Right ventricle myocardium superior (tissue), 1 donor: ENCODE measurements at regions not wholly inside any gene's neighbourhood (a gene's known extent, or its start where the extent isn't known, plus 50 kb on each side); places are given as distances from the start of the nearest gene placed in this dataset.

Experiments used
- ATAC-seq: fragments of 200-7000 bp; cut with Tn5 transposase; one replicate; pipeline ENCODE4 v1.9.1; 2020; ENCODE audit warnings: mild to moderate bottlenecking; ENCODE audit not compliant: poor library complexity
- DNase-seq: peaks from one replicate; pipeline ENCODE4 v3.0.0-alpha.2; 2020
- intact Hi-C: fragments of 100-400 bp; cut with DNase I; formaldehyde crosslinking; loops from one replicate; pipeline ENCODE4 v1.11.2; 2022
- donor health status: DM: no; HTN: yes; CAD: no; lungs with severe emphysema.

GRCh38 chr9:79155308-79155707 is 416.5 kb upstream of the TLE4 start:
- DNase-seq (no peak), ATAC-seq (no peak)
- intact Hi-C loops, result no loop called here

- ATAC-seq, result no peak
- intact Hi-C loops, result no loop called here
- no peak for DNase-seq
Measured at GRCh38 chr9:79163544-79163943, 408.2 kb upstream of the TLE4 start.

- no peak for ATAC-seq
- intact Hi-C loops, result no loop called here
- DNase-seq, result no peak
Measured at GRCh38 chr9:79164406-79164805, 407.4 kb upstream of the TLE4 start.

- ATAC-seq, result no peak
- DNase-seq, result no peak
- intact Hi-C loops, result no loop called here
Measured at GRCh38 chr9:79165020-79165780, 406.6 kb upstream of the TLE4 start.

GRCh38 chr9:79166005-79166404 is 405.8 kb upstream of the TLE4 start:
- DNase-seq (no peak), ATAC-seq (no peak)
- intact Hi-C loops, result no loop called here

GRCh38 chr9:79170643-79171042 is 401.1 kb upstream of the TLE4 start:
- ATAC-seq, result no peak
- intact Hi-C loops, result no loop called here
- no peak for DNase-seq

GRCh38 chr9:79173932-79174331 is 397.8 kb upstream of the TLE4 start:
- DNase-seq (no peak), ATAC-seq (no peak)
- intact Hi-C loops, result no loop called here

- ATAC-seq (no peak), DNase-seq (no peak)
- intact Hi-C loops, result no loop called here
Measured at GRCh38 chr9:79176014-79176697, 395.6 kb upstream of the TLE4 start.

GRCh38 chr9:79184831-79185230 is 386.9 kb upstream of the TLE4 start:
- DNase-seq (no peak), ATAC-seq (no peak)
- intact Hi-C loops, result no loop called here

GRCh38 chr9:79185866-79186265 is 385.9 kb upstream of the TLE4 start:
- DNase-seq, result no peak
- intact Hi-C loops, result no loop called here
- ATAC-seq, result no peak

GRCh38 chr9:79189511-79189924 is 382.2 kb upstream of the TLE4 start:
- DNase-seq (no peak), ATAC-seq (no peak)
- intact Hi-C loops, result no loop called here

GRCh38 chr9:79193001-79193400 is 378.8 kb upstream of the TLE4 start:
- ATAC-seq (no peak), DNase-seq (no peak)
- intact Hi-C loops, result no loop called here

GRCh38 chr9:79193501-79194223 is 378.1 kb upstream of the TLE4 start:
- intact Hi-C loops, result no loop called here

GRCh38 chr9:79195879-79196278 is 375.9 kb upstream of the TLE4 start:
- intact Hi-C loops, result no loop called here
- no peak for DNase-seq
- ATAC-seq, result peak; percentile 83

More at GRCh38 chr9:79193501-79194223, 378.1 kb upstream of the TLE4 start:
- no peak for ATAC-seq
- DNase-seq, result no peak

GRCh38 chr9:79196606-79197005 is 375.2 kb upstream of the TLE4 start:
- DNase-seq, result no peak
- peak; percentile 55 for ATAC-seq
- intact Hi-C loops, result no loop called here

- intact Hi-C loops, result no loop called here
- no peak for ATAC-seq
- no peak for DNase-seq
Measured at GRCh38 chr9:79200336-79200735, 371.4 kb upstream of the TLE4 start.

GRCh38 chr9:79201636-79202035 is 370.1 kb upstream of the TLE4 start:
- no peak for ATAC-seq
- no peak for DNase-seq
- intact Hi-C loops, result no loop called here

- DNase-seq, result no peak
- no peak for ATAC-seq
- intact Hi-C loops, result no loop called here
Measured at GRCh38 chr9:79208791-79209396, 362.9 kb upstream of the TLE4 start.

- DNase-seq, result no peak
- intact Hi-C loops, result no loop called here
- ATAC-seq, result no peak
Measured at GRCh38 chr9:79210541-79211243, 361.1 kb upstream of the TLE4 start.
